ENCODE measurements at regions not wholly inside any gene's neighbourhood (a gene's known extent, or its start where the extent isn't known, plus 50 kb on each side); places are given as distances from the start of the nearest gene placed in this dataset.

DNA sequence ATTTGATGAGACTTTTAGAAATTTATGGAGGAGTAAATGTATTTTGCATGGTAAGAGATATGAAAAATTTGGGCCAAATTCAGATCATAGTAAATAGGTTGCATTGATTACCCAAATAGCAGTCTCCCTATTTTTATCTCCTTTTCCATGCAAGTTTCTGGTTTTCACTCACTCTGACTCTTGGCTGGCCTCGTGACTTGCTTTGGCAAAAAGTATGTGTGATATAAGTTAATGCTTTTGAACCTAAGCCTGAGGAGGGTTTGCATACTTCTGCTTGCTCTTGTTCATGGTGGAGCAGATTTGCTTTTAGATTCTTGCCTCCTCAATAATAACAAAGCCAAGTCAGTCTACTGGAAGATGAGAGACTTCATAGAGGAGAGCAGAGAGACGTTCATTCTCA, 1045.9 kb upstream of the CDH8 start:
- no peak for ATAC-seq
- H3K4me3 ChIP-seq (ENCODE audit: low read length), result no peak overlapping the region
- no peak overlapping the region for H3K27ac ChIP-seq (ENCODE audit: low read length)
- intact Hi-C loops (cut with micrococcal nuclease), result no loop called here
- WGBS (ENCODE audit: insufficient coverage), result 91% methylated on average over 1 of the region's 2 CpGs
- no peaks in the 10 kb centered on the region for H3K27me3 ChIP-seq (ENCODE audit: control insufficient read depth, insufficient read depth, low read length)
- Mint-ChIP-seq H3K36me3 (no peaks in the 10 kb centered on the region), H3K27me3 (ENCODE audit: low read depth in 2 of 2) (no peaks in the 10 kb centered on the region), H3K9me3 (peaks cover 10 to 17% of the 10 kb centered on the region in 2 donors), H3K4me1 (no peaks in the 10 kb centered on the region), H3K4me3 (no peak overlapping the region), H3K27ac (no peak overlapping the region)
- no peaks in the 10 kb centered on the region for H3K4me1 ChIP-seq (ENCODE audit: control insufficient read depth, insufficient read depth, low read length)
- DNase-seq, result no peak
- H3K9me3 ChIP-seq (ENCODE audit: control insufficient read depth, insufficient read depth, low read length), result no peaks in the 10 kb centered on the region
- TF ChIP-seq, protein P1, sequence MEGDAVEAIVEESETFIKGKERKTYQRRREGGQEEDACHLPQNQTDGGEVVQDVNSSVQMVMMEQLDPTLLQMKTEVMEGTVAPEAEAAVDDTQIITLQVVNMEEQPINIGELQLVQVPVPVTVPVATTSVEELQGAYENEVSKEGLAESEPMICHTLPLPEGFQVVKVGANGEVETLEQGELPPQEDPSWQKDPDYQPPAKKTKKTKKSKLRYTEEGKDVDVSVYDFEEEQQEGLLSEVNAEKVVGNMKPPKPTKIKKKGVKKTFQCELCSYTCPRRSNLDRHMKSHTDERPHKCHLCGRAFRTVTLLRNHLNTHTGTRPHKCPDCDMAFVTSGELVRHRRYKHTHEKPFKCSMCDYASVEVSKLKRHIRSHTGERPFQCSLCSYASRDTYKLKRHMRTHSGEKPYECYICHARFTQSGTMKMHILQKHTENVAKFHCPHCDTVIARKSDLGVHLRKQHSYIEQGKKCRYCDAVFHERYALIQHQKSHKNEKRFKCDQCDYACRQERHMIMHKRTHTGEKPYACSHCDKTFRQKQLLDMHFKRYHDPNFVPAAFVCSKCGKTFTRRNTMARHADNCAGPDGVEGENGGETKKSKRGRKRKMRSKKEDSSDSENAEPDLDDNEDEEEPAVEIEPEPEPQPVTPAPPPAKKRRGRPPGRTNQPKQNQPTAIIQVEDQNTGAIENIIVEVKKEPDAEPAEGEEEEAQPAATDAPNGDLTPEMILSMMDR (IDR thresholded peaks at IDR 0.05), result no peak
- no peaks in the 10 kb centered on the region for H3K36me3 ChIP-seq (ENCODE audit: control insufficient read depth, insufficient read depth, low read length)

DNA sequence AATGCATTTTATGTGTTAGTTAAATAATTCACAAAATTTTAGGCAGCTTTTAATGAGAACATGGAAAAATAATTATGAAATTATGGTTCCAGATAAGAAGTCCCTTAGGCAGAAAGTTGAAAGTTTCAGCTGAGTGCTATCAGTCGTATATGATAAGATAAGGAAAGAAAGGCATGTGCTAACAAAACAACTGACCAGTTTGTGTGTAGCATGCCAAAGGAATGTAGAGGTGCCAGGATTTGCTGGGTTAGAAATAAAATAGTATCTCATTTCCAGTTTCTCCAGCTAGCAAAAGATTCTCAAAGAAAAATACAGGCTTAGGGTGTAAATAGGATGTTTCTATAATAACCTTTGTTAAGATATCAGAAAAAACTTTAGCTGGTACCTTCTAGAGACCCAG, 1044.5 kb upstream of the CDH8 start:
- Mint-ChIP-seq H3K36me3 (no peaks in the 10 kb centered on the region), H3K4me1 (no peaks in the 10 kb centered on the region), H3K27ac (no peak overlapping the region), H3K9me3 (peaks cover 9 to 18% of the 10 kb centered on the region in 2 donors), H3K27me3 (ENCODE audit: low read depth in 2 of 2) (no peaks in the 10 kb centered on the region), H3K4me3 (no peak overlapping the region)
- WGBS (ENCODE audit: insufficient coverage), result 82% methylated on average over 1 of the region's 1 CpG
- Histone ChIP-seq H3K36me3 (ENCODE audit: control insufficient read depth, insufficient read depth, low read length) (no peaks in the 10 kb centered on the region), H3K27me3 (ENCODE audit: control insufficient read depth, insufficient read depth, low read length) (no peaks in the 10 kb centered on the region), H3K27ac (ENCODE audit: low read length) (no peak overlapping the region), H3K4me1 (ENCODE audit: control insufficient read depth, insufficient read depth, low read length) (no peaks in the 10 kb centered on the region), H3K9me3 (ENCODE audit: control insufficient read depth, insufficient read depth, low read length) (no peaks in the 10 kb centered on the region), H3K4me3 (ENCODE audit: low read length) (no peak overlapping the region)
- intact Hi-C loops (cut with micrococcal nuclease), result no loop called here
- no peak for ATAC-seq
- TF ChIP-seq, protein P1 (IDR thresholded peaks at IDR 0.05), result no peak
- DNase-seq, result no peak

DNA sequence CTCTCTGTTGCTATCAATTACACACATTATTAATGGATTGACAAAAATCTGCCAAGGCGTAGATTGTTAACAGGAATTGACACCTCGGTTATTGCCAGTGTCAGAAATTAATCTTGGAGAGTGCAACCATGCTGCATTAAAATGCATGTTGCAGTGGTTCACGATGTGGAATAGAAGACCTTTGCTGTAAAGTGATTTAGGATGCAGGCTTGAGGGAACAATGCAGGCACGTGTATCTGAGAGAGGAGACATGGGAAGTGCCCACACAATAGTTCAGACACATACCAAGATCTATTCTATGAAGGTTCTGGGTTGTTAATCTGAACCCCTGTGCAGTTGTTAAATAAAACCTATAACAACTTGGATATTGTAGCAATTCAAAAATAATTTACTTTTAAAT, 1032.8 kb upstream of the CDH8 start:
- intact Hi-C loops (cut with micrococcal nuclease), result no loop called here
- Histone ChIP-seq H3K27ac (ENCODE audit: low read length) (no peak overlapping the region), H3K36me3 (ENCODE audit: control insufficient read depth, insufficient read depth, low read length) (no peaks in the 10 kb centered on the region), H3K27me3 (ENCODE audit: control insufficient read depth, insufficient read depth, low read length) (no peaks in the 10 kb centered on the region), H3K4me1 (ENCODE audit: control insufficient read depth, insufficient read depth, low read length) (no peaks in the 10 kb centered on the region), H3K9me3 (ENCODE audit: control insufficient read depth, insufficient read depth, low read length) (no peaks in the 10 kb centered on the region), H3K4me3 (ENCODE audit: low read length) (no peak overlapping the region)
- 65% methylated on average over 3 of the region's 4 CpGs for WGBS (ENCODE audit: insufficient coverage)
- Mint-ChIP-seq H3K27me3 (ENCODE audit: low read depth in 2 of 2) (no peaks in the 10 kb centered on the region), H3K27ac (no peak overlapping the region), H3K36me3 (peaks cover 13% of the 10 kb centered on the region), H3K4me3 (no peak overlapping the region), H3K4me1 (no peaks in the 10 kb centered on the region), H3K9me3 (peaks cover 15 to 20% of the 10 kb centered on the region in 2 donors)
- TF ChIP-seq, protein P1 (IDR thresholded peaks at IDR 0.05), result no peak
- no peak for DNase-seq
- no peak for ATAC-seq

DNA sequence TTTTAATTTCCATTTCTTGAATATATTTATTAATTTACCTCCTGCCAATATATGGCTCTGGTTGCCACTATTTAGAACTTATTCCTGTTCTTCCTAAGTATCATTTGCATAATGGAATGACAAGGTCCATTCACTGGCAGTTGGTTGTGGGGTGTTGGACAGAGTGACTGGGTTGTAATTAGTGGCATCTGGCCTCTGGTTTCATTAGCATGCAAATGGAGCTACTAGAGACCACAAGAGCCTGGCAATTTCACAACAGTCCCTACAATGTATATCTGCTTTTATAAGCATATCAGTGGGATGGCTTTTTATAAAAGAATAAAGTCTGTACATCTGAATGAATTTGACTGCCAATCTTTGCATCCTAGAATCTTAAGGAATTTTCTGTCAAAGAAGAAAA, 1030.9 kb upstream of the CDH8 start:
- Histone ChIP-seq H3K27me3 (ENCODE audit: control insufficient read depth, insufficient read depth, low read length) (no peaks in the 10 kb centered on the region), H3K4me3 (ENCODE audit: low read length) (no peak overlapping the region), H3K27ac (ENCODE audit: low read length) (no peak overlapping the region), H3K36me3 (ENCODE audit: control insufficient read depth, insufficient read depth, low read length) (no peaks in the 10 kb centered on the region), H3K4me1 (ENCODE audit: control insufficient read depth, insufficient read depth, low read length) (no peaks in the 10 kb centered on the region), H3K9me3 (ENCODE audit: control insufficient read depth, insufficient read depth, low read length) (no peaks in the 10 kb centered on the region)
- H3K27me3 Mint-ChIP-seq (ENCODE audit: low read depth in 2 of 2), result no peaks in the 10 kb centered on the region
- no peak for ATAC-seq
- H3K36me3 Mint-ChIP-seq, result peaks cover 1% of the 10 kb centered on the region
- intact Hi-C loops (cut with micrococcal nuclease), result no loop called here
- TF ChIP-seq, protein P1 (IDR thresholded peaks at IDR 0.05), result no peak
- no peak overlapping the region for H3K27ac Mint-ChIP-seq
- H3K4me3 Mint-ChIP-seq, result no peak overlapping the region
- DNase-seq, result no peak
- H3K9me3 Mint-ChIP-seq, result peaks cover 7 to 17% of the 10 kb centered on the region in 2 donors
- H3K4me1 Mint-ChIP-seq, result no peaks in the 10 kb centered on the region

All from natural killer cell (primary cell).